NCI-H345 treated with DMSO at 0.1 percent for 48 hours (cell line): ENCODE measurements at regions not wholly inside any gene's neighbourhood (a gene's known extent, or its start where the extent isn't known, plus 50 kb on each side); places are given as distances from the start of the nearest gene placed in this dataset.
"Not testable (repeated sequence)": the region's sequence is repeated elsewhere in the genome, so short reads cannot be mapped to it uniquely, and the experiment has no call there.

ENCODE experiments used
- DNase-seq: peaks from one replicate; lab custom pipeline; 2025; ENCODE audit not compliant: unreplicated experiment; lab: John Stamatoyannopoulos, UW

DNA sequence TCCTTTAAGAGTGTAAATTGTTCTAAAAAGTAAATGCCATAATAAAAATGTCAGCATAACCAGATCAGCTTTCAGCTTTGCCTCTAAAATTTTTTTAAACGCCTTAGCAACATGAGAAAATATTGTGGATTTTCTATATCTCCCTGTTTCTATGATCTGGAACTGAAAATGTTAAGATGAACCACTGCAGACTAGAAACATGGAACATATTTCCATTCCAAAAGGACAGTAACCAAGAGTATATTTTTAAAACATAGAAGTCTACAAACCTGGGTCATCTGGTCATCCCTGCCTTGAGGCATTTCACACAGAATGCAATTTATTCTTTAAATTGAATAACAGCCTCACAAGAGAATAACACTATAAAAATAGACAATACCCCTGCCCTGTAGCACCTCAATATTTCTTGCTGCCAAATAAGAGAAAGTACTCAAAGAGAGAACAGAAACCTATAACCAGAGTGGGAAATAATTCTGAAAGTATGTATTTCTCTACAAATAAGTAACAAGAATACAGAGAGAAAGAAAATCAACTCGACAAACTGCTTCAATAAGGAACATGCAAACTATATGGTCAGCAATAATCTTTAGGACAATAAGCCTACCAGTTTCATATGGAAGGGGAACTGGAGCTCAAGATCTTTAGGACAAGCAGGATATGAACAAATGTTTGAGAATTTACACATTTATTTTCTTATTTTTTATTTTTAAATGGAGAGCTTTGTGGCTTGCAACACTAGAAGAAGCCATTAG lies 949.0 kb downstream of the EPHA3 start:
- no peak for DNase-seq

DNA sequence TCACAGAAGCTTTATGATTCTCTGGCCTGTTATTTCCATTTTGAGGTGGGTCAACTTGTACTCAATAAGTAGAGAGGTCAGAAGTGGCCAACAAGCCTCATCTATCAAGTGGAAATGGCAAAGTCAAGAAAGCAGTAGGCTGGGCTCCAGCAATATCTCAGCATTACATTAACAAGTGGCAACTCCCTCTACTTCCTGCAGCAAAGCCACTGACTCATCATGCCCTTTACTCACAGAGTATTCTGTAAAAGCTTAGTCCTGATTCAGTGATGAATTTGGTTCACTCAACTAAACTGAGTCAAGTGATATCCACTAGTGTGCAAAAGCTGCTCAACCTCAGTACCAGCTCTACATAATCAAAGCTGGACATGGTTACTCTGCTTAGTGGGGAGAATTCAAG lies 954.6 kb downstream of the EPHA3 start:
- no peak for DNase-seq

DNA sequence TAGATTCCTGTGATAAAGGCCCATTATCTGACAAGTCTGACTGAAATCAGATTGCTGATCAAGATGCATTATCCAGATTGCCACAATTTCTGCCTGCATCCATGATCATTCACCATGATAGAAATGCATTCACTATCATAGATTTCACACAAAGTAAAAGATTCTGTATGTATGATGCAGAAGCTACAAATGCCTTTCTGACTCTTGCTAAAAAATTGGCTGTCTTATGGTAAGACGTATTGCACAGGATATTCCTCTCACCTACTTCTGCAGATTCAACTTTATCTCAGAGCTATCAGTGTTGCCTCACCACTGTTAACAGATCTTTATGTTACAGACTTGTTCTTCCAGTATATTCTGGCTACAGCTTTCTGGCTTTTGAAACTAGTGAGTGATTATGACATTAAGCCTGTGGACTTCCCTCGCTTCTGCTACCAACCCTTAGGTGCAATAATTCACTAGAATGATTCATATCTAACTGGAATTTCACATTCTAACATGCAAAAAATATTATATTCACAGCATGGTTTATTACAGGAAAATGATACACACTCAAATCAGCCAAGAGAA lies 955.3 kb downstream of the EPHA3 start:
- DNase-seq = no peak

DNA sequence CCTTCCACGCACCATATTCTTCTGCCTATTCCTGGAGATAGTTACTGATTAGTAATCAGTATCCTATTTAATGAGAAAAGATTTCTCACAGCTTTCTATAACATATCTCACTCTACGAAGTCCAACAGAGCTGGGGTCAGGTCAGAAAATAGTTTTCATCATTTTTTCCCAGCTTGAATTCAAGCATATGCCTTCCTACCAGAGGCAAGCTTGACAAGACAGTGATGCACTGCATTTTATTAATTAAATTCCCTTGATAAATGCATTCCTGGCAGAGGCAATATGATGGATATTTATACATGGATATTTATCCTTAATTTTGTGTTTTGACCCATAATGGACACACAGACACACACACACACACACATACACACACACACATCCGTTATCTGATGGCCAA lies 961.4 kb downstream of the EPHA3 start:
- no peak for DNase-seq

DNA sequence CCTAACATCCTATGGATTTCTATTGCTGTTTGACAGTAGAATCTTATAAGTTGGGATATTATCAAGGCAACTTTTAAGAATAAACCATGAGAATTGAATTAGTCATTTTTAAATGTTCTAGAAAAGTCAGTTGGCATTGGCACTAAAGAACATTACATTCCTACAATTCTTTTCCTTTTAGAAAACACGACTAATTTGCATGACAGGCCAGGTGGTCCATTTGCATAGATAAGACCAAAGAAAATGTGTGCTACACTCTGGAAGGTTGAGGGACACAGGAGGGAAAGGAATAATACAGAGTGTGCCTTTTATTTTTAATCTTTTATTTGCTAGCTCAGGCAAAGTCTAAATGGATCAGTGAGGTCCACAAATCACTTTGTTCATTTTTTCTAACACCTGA lies 962.3 kb downstream of the EPHA3 start:
- no peak for DNase-seq

DNA sequence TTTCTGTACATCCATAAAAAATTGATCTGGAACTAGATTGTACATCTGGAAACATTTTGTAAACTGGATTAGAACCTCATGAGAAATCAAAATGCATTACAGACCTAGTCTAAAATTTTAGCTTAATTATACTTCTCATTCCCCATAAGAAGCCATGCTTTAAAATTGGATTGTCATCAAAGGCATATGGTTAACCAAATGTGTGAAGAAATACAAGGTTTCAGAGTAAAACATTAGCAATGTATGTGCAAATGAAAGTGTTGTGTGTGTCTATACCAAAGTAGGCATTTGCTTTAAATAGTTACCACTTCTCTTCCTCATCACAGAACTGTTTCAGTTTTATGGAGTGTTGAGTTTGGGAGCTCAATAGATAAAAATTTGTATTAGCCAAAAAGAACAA lies 968.7 kb downstream of the EPHA3 start:
- no peak for DNase-seq

DNA sequence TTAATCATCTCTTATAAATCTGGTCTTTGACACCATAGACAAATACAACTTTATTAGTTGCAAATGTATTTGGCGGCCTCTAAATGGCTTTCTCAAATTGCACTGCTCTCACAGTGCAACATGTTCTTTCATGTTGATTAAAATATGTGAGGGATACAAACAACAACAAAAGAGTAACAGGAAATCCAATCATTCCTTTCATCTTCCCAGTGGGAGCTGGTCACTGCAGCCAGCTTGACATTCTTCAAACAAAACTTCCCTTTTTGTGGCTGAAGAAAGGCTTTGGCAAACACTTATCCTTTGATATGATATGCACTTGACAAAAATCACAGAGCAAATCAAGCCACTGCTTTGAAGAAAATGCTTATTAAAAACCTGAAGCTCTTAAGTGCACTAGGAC lies 973.6 kb downstream of the EPHA3 start:
- DNase-seq = no peak

DNA sequence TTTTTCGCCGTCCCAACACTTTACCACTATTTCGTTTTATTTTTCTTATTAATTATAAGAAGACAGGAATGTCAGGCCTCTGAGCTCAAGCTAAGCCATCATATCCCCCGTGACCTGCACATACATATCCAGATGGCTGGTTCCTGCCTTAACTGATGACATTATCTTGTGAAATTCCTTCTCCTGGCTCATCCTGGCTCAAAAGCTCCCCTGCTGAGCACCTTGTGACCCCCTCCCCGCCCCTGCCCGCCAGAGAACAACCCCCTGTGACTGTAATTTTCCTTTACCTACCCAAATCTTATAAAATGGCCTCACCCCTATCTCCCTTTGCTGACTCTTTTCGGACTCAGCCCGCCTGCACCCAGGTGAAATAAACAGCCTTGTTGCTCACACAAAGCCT lies 978.9 kb downstream of the EPHA3 start:
- DNase-seq = not testable (repeated sequence)

DNA sequence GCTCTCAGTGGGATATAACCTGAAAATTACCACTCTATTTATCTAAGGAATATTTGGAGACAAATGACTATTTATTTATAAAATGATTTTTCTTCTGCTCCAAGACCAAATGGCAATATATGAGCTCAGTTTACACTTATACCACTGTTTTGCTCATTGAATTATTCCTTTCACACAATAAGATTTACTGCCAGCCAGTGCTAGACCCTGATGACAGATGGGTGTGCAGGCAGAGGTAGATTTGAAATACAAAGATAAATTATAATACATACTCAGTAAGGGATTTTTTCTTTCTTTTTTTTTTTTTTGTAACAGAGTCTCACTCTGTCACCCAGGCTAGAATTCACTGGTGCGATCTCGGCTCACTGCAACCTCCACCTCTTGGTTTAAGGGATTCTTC lies 980.3 kb downstream of the EPHA3 start:
- no peak for DNase-seq

DNA sequence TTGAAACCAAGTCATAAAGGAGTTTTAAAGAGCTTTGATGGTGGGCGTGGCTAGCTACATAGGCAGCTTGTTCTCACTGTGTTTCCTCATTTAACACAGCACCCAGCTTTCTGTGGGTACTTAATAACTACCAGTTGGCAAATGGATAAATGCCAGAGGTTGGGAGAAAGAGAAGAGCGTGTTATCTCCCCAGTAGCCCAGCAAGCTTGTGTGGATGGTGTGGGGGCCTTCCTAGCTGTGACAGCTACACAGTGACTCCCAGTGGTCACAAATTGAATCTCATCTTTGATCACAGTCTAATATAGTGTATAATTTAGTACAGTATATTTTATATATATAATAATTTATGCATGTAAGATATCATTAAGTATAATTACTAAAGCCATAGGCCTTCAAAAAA lies 984.1 kb downstream of the EPHA3 start:
- DNase-seq = no peak

DNA sequence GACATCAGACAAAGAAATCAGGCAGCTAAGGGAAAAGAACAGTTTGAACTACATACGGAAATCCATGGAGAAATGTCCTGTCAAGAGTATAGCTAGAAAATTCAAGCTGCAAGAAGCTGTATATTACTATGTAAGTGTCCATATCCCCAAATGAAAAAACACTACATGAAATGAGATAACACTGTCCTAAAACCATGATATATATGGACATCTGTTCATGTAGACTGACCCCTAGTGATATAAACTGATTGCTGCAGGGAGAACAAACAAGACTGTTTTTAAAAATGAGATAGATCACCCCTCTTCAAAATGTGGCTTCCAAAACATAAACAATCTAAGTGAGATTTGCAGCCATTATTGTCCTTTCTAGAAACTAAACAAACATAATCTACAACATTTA lies 985.6 kb downstream of the EPHA3 start:
- no peak for DNase-seq

DNA sequence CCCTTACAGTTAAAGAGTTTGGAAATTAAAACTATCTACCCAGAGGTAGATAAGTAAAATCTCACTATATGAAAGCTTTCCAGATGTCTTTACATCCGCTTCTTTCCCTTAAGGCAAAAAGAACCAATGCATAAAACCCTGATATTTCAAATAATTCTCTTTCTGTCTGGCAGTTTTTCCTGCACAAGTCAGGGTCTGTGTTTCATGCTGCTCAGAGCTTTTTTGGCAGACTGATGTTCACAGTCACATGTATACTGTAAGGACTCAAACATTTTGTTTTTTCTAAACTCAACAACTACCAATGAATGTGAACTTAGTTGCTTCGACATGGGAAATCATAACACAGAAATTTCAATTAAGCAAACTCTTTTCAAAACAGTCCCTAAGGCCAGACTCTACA lies 988.4 kb downstream of the EPHA3 start:
- no peak for DNase-seq

DNA sequence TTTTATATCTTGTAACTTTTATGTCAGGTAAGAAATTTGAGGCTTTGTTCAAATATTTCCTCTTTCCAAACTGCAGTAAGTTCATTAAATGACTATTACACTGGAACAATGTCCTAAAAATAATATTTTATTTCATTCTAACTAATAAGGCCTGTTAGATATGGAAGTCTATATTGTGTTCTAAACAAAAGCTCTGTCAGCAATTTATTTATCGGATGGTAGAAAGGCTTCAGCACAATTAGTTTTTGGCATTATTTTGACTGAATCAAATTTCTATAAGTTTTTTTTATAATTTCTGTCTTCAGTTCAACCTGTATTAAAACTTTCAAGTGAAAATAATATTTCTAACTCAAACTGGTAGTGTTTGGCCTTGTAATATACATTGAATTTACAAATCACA lies 992.1 kb downstream of the EPHA3 start:
- no peak for DNase-seq

DNA sequence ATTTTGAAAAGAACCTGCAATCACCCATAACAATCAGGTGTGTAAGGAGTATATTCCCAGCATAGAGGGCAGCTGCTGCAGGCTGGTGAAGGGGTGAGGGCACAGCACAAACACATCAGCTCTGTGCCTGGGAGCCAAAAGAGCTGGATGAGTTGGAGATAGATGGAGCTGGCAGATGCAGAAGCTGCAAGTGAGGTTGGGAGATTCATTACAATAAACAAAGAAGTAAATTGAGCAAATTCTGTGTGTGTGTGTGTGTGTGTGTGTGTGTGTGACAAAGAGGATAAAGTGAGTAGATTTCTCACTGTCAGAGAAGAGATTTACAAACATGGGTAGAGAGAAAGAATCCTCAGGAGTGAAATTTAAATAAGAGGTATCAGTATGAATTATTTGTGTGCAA lies 994.7 kb downstream of the EPHA3 start:
- DNase-seq = no peak

DNA sequence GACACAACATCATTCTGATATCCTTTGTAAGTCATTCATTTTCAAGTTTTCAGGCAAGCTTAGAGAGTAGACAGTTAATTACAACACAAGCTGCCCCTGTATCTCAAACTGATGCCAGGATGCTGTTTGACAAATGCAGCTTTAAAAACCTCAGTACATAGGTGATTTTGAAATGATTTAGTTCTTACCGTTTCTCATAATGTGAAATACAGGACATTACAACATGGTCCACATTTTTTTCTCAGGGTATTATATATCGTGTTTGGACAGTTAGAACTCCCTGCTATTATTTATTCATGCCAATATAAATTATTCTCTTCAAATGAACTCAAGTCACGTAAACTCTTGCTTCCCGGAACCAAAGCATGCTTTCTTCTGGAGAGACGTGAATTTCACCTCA lies 1013.9 kb downstream of the EPHA3 start:
- DNase-seq = no peak

DNA sequence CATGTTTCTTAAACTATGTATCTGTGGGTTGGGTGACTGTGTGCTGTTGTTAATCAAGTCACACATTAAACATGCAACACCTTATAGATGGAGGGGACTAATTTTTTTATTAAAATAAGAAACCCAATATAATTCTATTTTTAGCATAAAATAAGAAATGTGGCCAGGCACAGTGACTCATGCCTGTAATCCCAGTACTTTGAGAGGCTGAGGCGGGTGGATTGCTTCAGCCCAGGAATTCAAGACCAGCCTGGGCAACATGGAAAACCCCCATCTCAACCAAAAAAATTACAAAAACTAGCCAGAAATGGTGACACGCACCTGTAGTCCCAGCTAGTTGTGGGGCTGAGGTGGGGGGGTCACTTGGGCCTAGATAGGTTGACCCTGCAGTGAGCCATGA lies 1021.0 kb downstream of the EPHA3 start:
- no peak for DNase-seq

DNA sequence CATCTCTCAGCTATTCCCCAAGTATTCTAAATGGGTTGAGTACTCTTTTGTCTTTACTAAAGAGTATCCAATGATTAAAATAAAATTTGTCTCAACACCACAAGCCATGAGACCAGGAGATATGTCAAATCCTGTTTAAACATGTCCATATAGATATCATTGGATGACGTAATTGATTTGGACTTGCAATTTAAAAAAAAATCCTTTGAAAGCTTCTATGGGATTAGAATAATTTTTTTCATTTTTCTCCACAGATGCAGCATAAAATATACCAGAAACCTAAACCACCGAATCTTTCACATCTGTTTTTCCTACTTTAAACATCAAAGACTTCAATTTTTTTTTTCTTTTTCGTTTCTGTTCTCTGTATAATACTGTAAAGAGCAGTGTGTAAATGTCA lies 1022.3 kb downstream of the EPHA3 start:
- DNase-seq = no peak

DNA sequence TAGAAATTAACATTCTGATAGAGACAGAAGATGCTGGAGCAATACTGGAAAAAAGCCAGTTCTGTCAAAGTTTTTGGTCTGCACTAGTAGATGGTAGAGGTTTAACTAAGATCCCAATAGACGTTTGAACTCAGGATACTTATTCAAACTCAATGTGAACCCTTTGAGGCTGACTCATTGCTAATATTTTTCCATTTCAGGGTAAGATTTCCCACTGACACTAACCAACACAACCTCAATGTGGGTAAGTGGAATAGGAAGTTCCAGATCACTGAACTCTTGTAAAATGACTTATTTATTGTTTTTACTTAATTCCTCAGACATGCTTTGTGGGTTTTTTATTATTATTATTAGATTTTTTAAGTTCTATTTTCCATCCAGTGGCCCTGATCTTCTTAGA lies 1024.8 kb downstream of the EPHA3 start:
- no peak for DNase-seq

DNA sequence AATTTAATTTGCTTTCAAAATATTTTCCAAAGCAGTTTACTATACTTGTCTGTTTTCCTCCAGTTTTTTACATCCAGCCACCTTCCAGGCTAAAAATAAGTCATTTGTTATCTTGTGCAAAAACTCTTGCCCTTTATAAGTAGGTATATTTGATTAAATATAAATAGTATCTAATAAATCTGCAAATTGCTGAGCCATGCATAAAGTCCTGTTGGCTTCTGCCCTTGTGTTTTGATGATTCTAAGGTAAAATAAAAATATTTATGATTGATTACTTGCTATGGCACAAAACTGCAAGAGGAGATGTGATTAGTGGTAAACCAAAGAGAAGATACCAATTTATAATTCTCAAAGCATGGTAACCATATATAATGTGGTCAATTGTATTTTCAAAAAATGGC lies 1026.7 kb downstream of the EPHA3 start:
- DNase-seq = no peak

DNA sequence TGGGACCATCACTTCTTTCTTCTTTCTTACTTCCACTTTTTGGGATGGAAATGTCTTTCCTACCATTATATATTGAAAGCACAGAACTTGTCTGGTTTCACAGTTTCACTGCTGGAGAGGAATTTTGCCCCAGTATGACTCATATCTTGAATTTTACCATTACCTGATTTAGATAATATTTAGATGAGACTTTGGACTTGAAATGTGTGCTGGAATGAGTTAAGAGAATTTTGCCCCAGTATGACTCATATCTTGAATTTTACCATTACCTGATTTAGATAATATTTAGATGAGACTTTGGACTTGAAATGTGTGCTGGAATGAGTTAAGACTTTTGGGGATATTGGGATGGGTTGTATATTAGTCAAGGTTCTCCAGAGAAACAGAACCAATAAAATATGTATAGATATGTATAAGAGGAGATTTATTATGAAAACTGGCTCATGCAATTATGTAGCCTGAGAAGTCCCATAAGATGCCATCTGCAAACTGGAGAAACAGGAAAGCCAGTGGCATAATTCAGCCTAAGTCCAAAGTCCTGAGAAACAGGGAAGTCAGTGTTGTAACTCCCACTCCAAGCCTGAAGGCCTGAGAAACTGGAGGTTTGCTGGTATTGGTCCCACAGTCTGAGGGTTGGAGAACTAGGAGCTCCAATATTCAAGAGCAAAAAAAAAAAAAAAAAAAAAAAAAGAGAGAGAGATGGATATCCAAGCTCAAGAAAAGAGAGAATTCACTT lies 1029.2 kb downstream of the EPHA3 start:
- no peak for DNase-seq

DNA sequence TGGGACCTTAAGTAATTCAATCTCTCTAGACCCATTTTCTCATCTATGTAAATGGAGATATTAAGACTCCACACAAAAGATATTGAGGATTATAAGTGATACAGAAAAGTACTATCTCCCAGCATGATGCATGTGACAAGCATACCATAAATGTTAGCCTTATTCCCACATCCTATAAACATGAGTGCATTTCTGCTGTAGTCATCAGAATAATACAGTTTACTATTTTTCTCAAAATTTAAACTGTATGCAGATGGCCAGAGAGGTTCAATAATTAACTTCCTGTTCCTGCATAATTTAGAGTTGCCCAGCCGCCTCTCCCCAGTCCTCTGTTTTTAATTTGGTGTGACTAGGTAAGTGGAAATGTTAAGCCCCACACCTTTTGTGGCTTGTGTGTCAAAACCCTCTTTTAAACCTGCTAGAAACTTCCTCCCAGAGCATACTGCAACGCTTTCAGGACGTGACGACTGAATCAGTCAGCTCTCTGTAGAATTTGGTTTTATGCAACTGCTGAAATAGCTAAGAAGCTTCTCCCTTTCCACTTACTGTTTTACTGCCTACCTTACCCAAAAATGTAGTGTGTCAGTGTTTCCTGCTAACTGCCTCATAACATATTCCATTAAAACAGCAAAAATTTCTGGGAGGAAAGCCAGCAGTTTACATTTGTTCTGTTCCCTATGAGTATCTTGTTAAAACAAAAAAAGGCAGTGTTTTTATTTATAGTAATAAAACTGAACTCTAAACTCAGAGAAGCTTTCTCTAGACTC lies 1037.9 kb downstream of the EPHA3 start:
- DNase-seq = no peak

DNA sequence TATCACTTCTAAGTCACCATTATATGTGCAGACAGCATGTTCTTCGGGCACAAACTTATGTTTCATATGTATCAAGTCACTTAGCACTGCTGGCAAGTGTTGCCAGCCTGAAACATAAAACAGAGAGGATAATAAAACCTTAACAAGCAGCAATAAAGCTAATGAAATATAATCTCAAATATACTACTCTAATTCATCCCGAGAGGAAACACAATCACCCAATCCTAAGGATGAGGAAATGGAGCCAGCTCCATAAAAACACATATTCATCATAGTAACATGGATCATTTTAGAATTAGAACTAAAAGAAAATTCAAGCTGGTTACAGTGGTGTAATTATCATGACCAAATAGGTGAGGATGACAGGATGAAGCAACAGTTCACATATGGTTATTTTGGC lies 1072.7 kb downstream of the EPHA3 start:
- no peak for DNase-seq
